GM04503 (cell line): ENCODE measurements at regions not wholly inside any gene's neighbourhood (a gene's known extent, or its start where the extent isn't known, plus 50 kb on each side); places are given as distances from the start of the nearest gene placed in this dataset.

Experiments
- DNase-seq: peaks from one replicate; pipeline ENCODE4 v3.0.0-alpha.2; 2012; ENCODE audit warnings: low read depth

- no peak for DNase-seq
Measured at GRCh38 chr7:26600411-26600810, 264.0 kb downstream of the SKAP2 start.

GRCh38 chr7:26603631-26604030 is 260.8 kb downstream of the SKAP2 start:
- no peak for DNase-seq

GRCh38 chr7:26608402-26608801 is 256.0 kb downstream of the SKAP2 start:
- no peak for DNase-seq

GRCh38 chr7:26609082-26609481 is 255.3 kb downstream of the SKAP2 start:
- no peak for DNase-seq

- DNase-seq: no peak
Measured at GRCh38 chr7:26609532-26609931, 254.9 kb downstream of the SKAP2 start.

- DNase-seq: no peak
Measured at GRCh38 chr7:26612742-26613141, 251.6 kb downstream of the SKAP2 start.

- no peak for DNase-seq
Measured at GRCh38 chr7:26614503-26614902, 249.9 kb downstream of the SKAP2 start.

GRCh38 chr7:26616235-26616634 is 248.2 kb downstream of the SKAP2 start:
- DNase-seq: no peak

GRCh38 chr7:26617066-26617465 is 247.3 kb downstream of the SKAP2 start:
- DNase-seq: no peak
